HuH-7.5 (cell line): ENCODE measurements at regions not wholly inside any gene's neighbourhood (a gene's known extent, or its start where the extent isn't known, plus 50 kb on each side); places are given as distances from the start of the nearest gene placed in this dataset.
"Not testable (repeated sequence)": the region's sequence is repeated elsewhere in the genome, so short reads cannot be mapped to it uniquely, and the experiment has no call there.

Experiments used
- DNase-seq: peaks from one replicate; pipeline ENCODE4 v3.0.0; 2011; ENCODE audit warnings: low spot score

GRCh38 chr4:162465356-162465755 is 301.6 kb upstream of the FSTL5 start:
- DNase-seq = not testable (repeated sequence)

- DNase-seq = no peak
Measured at GRCh38 chr4:162461952-162462351, 298.2 kb upstream of the FSTL5 start.

- DNase-seq = no peak
Measured at GRCh38 chr4:162458051-162458450, 294.3 kb upstream of the FSTL5 start.

DNA sequence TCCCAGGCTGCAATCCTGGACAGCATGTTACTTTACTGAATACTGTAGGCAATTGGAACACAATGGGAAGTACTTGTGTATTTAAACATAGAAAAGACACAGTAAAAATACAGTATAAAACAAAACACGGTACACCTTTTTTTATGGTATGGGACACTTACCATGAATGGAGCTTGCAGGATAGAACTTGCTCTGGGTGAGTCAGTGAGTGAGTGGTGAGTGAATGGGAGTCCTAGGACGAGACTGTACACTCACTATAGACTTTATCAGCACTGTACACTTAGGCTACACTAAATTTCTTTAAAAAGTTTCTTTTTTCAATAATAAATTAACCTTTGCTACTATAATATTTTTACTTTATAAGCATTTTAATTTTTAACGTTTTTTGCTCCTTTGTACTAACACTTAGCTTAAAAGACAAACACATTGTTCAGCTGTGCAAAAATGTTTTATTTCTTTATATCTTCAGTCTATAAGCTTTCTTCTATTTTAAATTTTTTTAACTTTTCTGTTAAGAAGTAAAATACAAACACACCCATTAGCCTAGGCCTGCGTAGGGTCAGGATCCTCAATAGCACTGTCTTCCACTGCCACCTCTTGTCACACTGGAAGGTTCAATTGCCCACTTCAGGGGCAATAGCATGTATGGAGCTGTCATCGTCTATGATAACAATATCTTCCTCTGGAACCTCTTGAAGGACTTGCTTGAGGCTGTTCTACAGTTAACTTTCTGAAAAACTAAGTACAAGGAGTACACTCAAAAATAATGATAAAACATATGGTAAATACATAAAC is 293.5 kb upstream of the FSTL5 start:
- DNase-seq = no peak

DNA sequence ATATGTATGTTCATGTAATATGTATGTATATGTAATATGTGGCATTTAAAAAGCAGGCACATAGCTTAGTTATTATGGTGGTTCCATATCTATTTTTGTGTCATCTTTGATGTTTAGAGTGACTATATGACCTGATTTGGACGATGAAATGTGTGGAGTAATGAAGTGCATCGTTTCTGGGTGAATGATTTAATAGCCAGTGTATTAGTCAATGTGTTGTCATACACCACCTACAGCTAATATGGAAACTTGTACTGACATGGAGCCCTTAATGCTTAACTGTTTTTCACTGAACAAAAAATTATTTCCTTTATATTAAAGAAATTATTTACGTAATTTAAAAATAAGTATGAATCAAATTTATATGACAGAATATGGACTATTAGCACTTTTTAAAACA is 292.3 kb upstream of the FSTL5 start:
- DNase-seq = no peak

DNA sequence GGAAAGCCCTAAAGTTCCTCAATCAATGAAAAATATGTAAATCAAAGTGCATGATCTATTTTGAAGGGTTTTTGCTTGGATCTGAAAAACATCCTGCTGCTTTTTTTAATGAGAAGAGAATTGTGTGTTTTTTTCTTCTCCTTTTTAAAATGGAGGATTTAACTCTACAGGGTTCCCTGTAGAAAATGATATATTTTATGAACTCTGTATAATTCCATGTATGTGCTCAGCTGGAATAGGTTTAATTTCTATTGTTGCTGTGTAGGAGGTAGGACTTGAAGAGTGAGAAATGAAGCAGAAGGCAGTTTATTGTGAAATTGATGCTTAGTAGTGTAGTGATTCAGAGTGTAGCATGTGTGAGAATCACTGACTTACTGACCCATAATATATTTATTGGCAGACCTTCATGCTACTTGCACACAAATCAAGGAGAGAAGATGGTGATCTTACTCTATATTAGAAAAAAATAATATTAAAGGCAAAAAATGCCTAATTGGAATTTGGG is 286.8 kb upstream of the FSTL5 start:
- no peak for DNase-seq

- DNase-seq = no peak
Measured at GRCh38 chr4:162443510-162443909, 279.7 kb upstream of the FSTL5 start.

DNA sequence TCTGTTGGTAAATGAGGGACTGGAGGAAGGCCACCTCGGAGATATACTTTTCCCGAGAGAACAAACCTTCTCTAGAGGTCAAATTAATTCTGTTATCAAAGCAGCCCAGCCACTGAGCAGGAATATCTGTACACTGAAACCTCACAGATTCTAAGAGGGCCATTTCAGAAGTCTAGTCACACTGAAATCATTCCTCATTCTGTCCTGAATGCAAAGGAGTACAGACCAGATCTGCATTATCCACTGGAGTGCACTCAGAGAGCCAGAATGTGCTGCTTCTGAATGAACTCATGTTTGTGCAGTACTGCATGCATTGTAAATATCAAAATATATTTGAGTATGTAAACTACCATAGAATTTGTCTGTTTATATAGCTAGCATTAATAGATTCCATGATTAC is 278.3 kb upstream of the FSTL5 start:
- DNase-seq = no peak

DNA sequence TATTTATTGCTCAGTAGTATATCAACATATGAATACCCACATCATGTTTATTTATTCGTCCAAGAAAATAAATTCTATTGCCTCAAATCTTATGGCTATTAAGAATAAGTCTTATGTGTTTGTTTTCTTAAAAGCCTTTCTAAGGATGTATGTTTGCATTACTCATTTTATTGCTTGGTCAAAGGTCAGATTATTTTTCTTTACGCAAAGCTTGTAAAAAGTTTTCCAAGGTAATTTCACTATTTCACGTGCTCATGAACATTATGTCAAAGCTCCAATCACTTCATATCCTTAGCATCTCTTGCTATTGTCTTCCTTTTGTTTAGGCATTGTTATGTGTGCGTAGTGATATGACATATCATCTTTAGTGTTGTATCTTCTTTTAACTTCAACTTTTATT is 258.5 kb upstream of the FSTL5 start:
- no peak for DNase-seq

DNA sequence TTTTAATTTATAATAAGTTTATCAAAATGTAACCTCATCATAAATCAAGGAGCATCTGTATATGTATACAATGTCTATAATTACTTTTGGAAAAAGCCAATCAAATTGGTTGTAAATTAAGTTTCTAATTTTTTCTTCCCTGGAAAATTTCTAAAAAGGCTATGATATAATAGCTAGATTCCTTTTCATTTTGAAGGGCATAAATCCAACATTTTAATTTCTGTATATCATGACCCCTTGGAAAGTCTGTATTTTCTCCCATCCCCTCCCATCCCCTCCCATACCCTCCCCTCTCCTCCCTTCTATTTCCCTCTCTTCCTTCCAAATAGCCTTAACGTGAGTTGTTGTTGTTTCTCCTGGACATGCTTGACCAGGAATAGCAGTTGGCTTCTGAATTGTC is 247.1 kb upstream of the FSTL5 start:
- no peak for DNase-seq

GRCh38 chr4:162409048-162409447 is 245.2 kb upstream of the FSTL5 start:
- no peak for DNase-seq

- no peak for DNase-seq
Measured at GRCh38 chr4:162408309-162408708, 244.5 kb upstream of the FSTL5 start.

GRCh38 chr4:162406637-162407365 is 243.0 kb upstream of the FSTL5 start:
- DNase-seq = peak; percentile 13

DNA sequence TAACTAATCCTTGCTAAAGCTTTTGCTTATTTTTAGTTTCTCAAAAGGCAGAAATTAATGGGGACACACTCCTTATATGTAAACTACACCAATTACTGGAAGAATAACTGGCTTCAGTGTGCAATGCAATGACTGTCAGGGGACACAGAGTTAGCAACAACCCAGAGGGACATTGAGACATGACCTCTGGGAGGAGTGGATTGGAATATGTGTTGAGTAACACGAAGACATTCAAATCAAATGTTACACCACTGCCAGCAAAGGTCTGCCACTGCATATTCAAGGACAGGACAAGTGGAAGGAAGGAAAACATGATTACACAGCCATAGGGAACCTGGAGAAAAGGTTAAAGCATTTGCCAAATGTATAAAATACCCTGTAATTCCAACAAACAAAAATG is 240.1 kb upstream of the FSTL5 start:
- DNase-seq = no peak

DNA sequence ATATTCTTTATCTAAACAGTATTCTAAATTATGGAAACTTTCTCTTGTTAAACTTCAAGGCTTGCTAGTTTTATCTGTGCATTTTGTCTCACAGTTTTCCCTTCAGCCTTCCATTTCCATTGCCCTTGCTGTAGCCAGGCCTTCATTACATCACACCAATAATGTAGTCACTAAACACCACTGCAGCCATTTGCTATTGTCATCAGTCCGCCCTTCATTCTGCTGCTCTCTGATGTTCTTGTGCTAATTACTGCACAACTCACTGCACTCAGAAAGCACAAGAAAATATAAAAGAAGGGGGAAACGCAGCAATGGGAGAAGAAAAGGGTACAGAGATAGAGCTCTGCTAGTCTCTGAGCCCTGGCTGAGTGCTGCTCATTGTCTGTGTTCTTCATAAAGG is 239.6 kb upstream of the FSTL5 start:
- DNase-seq = no peak

GRCh38 chr4:162401021-162401420 is 237.2 kb upstream of the FSTL5 start:
- no peak for DNase-seq

DNA sequence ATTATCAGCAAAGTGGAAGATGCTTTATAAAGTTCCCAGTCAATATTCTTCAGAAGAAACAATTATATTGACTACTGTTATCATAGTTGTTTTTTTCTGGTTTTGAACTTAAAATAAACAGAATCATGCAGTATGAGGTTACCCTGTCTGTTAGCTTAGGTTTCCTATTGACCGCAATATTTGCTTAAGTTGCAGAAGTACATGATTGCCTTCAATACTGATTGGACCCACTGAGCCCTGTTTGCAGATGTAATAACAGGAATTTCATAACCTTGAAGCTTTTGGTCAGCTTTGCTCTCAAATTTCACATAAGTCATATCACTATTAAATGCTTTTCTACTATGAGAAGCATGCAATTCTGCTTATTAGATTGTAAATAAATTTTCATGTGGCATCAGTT is 229.1 kb upstream of the FSTL5 start:
- no peak for DNase-seq

DNA sequence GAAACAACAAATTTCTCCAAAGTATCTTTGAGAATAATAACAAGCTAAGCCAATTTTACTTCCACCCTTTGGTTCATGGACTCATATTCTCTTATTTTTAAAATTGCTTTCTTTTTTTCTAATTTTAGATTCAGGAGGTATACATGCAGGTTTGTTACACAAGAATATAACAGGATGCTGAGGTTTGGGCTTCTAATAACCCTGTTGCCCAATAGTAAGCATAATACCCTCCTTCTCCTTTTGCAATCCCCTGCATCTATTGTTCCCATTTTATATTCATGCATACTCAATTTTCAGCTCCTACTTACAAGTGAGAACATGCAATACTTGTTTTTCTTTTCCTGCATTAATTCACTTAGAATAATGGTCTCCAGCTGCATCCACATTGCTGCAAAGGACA is 202.3 kb upstream of the FSTL5 start:
- DNase-seq = no peak

DNA sequence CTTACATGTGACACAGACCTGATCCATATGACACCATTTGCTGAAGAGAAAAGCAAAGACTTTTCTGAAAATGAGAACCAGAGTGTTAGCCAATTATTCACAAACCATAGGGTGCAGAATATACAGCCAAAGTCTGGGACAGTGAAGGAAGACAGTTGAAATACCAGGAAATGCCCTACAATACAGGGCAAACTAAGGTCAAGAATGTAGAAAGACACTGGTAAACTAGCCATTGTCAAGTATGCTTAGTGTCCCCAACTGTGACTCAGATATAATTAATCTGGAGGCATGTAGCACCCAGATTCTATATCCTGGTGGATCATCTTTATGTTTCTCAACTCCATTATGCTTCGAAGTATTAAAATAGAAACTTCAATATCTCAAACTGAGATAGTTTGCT is 200.9 kb upstream of the FSTL5 start:
- no peak for DNase-seq

DNA sequence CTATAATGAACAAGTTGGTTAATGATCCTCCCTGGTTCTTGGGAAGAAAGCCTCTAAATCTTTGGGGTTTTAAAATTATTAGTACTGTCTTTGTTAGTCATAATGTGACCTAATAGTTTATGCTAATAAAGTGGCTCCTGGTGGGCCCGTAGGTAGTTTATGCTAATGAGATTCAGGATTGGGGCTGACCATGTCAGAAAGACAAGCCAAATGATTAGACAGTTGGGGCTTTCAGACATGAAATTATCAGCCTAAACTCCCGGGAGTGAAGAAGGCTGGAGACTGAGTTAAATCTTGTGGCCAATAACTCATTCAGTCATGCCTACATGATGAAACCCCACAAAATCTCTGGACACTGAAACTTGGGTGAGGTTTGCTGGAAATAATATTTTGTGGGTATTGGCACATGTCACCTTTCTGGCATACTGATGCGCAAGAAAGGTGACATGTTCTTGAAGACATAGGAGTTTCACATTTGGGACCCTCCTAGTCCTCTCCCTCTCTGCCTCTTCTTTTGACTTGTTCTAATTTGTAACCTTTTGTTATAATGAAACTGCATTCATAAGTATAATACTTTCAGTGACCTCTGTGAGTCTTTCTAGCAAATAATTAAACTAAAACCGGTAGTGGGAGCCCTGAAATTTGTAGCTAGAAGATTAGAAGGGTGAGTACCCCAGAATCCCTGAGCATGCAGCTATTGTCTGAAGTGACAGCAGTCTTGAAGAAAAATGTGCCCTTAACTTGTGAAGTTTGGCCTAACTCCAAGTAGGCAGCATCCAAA is 196.8 kb upstream of the FSTL5 start:
- no peak for DNase-seq

DNA sequence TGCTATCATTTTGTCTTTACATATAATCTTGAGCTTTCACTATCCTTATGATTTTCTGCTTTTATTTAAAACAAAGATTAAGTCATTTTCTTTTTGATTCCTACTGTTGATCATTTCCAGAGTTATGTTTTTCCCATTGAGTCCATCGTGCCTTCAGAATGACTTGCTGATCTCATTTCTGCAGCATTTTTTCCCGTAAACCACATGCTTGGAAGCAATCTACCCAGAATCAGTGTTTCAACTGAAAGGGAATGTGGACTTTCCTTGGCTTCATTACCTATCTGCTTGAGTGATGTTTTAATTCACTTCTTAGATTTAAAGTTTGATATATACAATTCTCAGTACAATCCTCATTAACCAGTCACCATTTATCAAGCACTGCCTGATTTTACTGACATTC is 192.4 kb upstream of the FSTL5 start:
- no peak for DNase-seq

DNA sequence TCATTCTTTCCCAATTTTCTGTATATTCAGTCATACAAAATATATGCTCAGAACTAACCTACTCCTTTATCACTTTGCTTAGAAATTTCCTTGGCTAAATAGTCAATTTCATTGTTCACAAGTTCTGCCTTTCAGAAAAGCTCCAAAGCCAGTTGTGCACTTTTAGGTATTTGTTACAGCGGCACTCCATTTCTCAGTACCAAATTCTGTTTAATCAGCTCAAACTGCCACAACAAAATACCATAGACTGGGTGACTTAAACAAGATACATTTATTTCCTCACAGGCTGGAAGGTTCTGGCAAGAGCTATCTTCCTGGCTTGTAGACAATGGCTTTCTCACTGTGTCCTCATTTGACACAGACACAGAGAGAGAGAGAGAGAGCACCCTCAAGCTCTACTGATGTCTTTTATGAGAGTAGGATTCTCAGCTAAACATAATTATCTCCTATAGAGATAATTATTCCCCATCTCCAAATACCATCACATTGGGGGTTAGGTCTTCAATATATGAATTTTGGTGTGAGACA is 188.8 kb upstream of the FSTL5 start:
- no peak for DNase-seq

- no peak for DNase-seq
Measured at GRCh38 chr4:162350331-162350730, 186.5 kb upstream of the FSTL5 start.
